Loucy (cell line): ENCODE measurements at regions not wholly inside any gene's neighbourhood (a gene's known extent, or its start where the extent isn't known, plus 50 kb on each side); places are given as distances from the start of the nearest gene placed in this dataset.

Source experiments
- H2AFZ ChIP-seq: fragments of 200-600 bp; sonication (generic); 2 replicates; pipeline ENCODE4 v1.6.0; 2016; ENCODE audit warnings: antibody characterized with exemption, mild to moderate bottlenecking, low read length, moderate library complexity
- H3F3A ChIP-seq: fragments of 200-600 bp; 2 replicates; pipeline ENCODE4 v1.6.0; 2016; ENCODE audit warnings: antibody characterized with exemption, low read depth, mild to moderate bottlenecking
- H3K27me3 ChIP-seq: fragments of 200-600 bp; sonication (generic); 2 replicates; pipeline ENCODE4 v1.6.1; 2014; ENCODE audit warnings: low read length, mild to moderate bottlenecking; ENCODE audit not compliant: insufficient read depth, poor library complexity, severe bottlenecking
- H3K36me3 ChIP-seq: fragments of 200-600 bp; sonication (generic); 2 replicates; pipeline ENCODE4 v1.6.1; 2016; ENCODE audit warnings: low read length; ENCODE audit not compliant: insufficient read depth
- H3K4me1 ChIP-seq: fragments of 200-600 bp; sonication (generic); 2 replicates; pipeline ENCODE4 v1.5.1; 2014; ENCODE audit warnings: low read length, mild to moderate bottlenecking; ENCODE audit not compliant: insufficient read depth, poor library complexity, severe bottlenecking
- H3K4me2 ChIP-seq: fragments of 200-600 bp; sonication (generic); 2 replicates; pipeline ENCODE4 v1.6.0; 2014; ENCODE audit warnings: antibody characterized with exemption, low read length, low read depth, mild to moderate bottlenecking; ENCODE audit not compliant: poor library complexity, severe bottlenecking
- H3K4me3 ChIP-seq: fragments of 200-600 bp; sonication (generic); 2 replicates; pipeline ENCODE4 v1.5.1; 2014; ENCODE audit warnings: low read length, mild to moderate bottlenecking, mixed read lengths; ENCODE audit not compliant: poor library complexity, severe bottlenecking
- H3K79me2 ChIP-seq: fragments of 200-600 bp; sonication (generic); 2 replicates; pipeline ENCODE4 v1.6.1; 2014; ENCODE audit warnings: low read length; ENCODE audit not compliant: insufficient read depth
- H3K9ac ChIP-seq: fragments of 200-600 bp; sonication (generic); 2 replicates; pipeline ENCODE4 v1.6.0; 2014; ENCODE audit warnings: mild to moderate bottlenecking, low read depth, low read length, moderate library complexity; ENCODE audit not compliant: poor library complexity, severe bottlenecking
- H3K9me2 ChIP-seq: fragments of 200-600 bp; sonication (generic); replicated peaks from 2 replicates; pipeline ENCODE4 v1.6.1; 2016; ENCODE audit warnings: low read depth, low read length, mixed read lengths
- H3K9me3 ChIP-seq: fragments of 200-600 bp; sonication (generic); 2 replicates; pipeline ENCODE4 v1.6.1; 2014; ENCODE audit warnings: mild to moderate bottlenecking, antibody characterized with exemption, low read length, low read depth; ENCODE audit not compliant: insufficient read depth
- H4K20me1 ChIP-seq: fragments of 200-600 bp; sonication (generic); 2 replicates; pipeline ENCODE4 v1.6.0; 2014; ENCODE audit warnings: antibody characterized with exemption, low read length, mild to moderate bottlenecking; ENCODE audit not compliant: insufficient read depth, poor library complexity, severe bottlenecking
- CTCF ChIP-seq: fragments of 200-600 bp; sonication (generic); conservative IDR thresholded peaks from 2 replicates; pipeline ENCODE4 v1.5.1; 2014; ENCODE audit warnings: mild to moderate bottlenecking, antibody characterized with exemption, low read length
- EZH2phosphoT487 ChIP-seq: fragments of 200-600 bp; IDR thresholded peaks from 2 replicates; pipeline ENCODE4 v1.6.1; 2018; ENCODE audit warnings: antibody characterized with exemption, mild to moderate bottlenecking, moderate library complexity, borderline replicate concordance

GRCh38 chr12:58028294-58028693, 86.9 kb downstream of the ATP23 start:
- H3F3A ChIP-seq, result no peaks in the 10 kb centered on the region

GRCh38 chr12:58029260-58029659, 87.9 kb downstream of the ATP23 start:
- H2AFZ ChIP-seq, result no peak overlapping the region
- peaks cover 3% of the 10 kb centered on the region; the same call in 1 of the 2 replicates for H3K9me3 ChIP-seq
- no peak overlapping the region for H3K4me2 ChIP-seq
- no peak overlapping the region for H3K9ac ChIP-seq
- no peak overlapping the region for H3K4me3 ChIP-seq
- TF ChIP-seq CTCF (no peak), EZH2phosphoT487 (no peak)
- no peaks in the 10 kb centered on the region for H3K36me3 ChIP-seq
- H3K27me3 ChIP-seq, result no peaks in the 10 kb centered on the region
- H3F3A ChIP-seq, result no peaks in the 10 kb centered on the region
- no peaks in the 10 kb centered on the region for H3K9me2 ChIP-seq
- H3K4me1 ChIP-seq, result no peaks in the 10 kb centered on the region
- H3K79me2 ChIP-seq, result no peaks in the 10 kb centered on the region
- no peaks in the 10 kb centered on the region for H4K20me1 ChIP-seq

More at GRCh38 chr12:58028294-58028693, 86.9 kb downstream of the ATP23 start:
- no peak overlapping the region for H3K4me3 ChIP-seq
- H3K4me1 ChIP-seq, result no peaks in the 10 kb centered on the region
- peaks cover 3% of the 10 kb centered on the region; the same call in 1 of the 2 replicates for H3K9me3 ChIP-seq
- H3K79me2 ChIP-seq, result no peaks in the 10 kb centered on the region
- H3K4me2 ChIP-seq, result no peak overlapping the region
- no peak for TF ChIP-seq CTCF
- no peak for TF ChIP-seq EZH2phosphoT487
- no peaks in the 10 kb centered on the region for H3K9me2 ChIP-seq
- H4K20me1 ChIP-seq, result no peaks in the 10 kb centered on the region
- H3K27me3 ChIP-seq, result no peaks in the 10 kb centered on the region
- no peaks in the 10 kb centered on the region for H3K36me3 ChIP-seq
- no peak overlapping the region for H3K9ac ChIP-seq
- no peak overlapping the region for H2AFZ ChIP-seq

DNA sequence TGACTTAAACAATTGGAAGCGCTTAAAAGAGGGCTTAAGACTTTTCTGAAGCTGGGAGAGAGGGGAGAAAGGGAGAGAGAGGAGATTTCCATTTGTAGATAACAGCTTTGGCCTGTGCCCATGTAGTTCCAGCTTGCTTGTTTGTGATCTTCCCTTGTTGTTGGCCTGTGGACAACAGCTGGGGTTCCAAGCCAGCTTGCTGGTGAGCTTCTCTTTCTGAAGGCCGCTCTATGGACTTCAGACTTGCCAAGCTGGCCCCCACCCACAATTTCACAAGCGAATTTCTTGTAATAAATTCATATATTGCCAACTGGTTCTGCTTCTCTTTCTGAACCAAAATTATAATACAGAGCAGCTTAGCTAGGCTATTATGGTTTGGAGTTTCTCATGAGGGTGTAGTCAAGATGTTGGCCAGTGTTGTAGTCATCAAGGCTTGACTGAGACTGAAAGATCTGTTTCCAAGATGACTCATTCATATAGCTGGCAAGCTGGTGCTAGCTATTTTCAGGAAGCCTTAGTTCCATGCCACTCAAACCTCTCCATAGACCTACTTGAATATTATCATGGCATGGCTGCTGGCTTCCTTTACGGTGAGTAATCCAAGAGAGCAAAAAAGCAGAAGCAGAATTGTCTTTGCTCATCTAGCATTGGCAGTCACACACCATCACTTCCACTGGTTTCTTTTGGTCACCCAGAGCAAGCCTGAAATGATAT, 89.4 kb downstream of the ATP23 start:
- no peaks in the 10 kb centered on the region for H4K20me1 ChIP-seq
- H3K9ac ChIP-seq, result no peak overlapping the region
- no peaks in the 10 kb centered on the region for H3K4me1 ChIP-seq
- H3K27me3 ChIP-seq, result no peaks in the 10 kb centered on the region
- H3F3A ChIP-seq, result no peaks in the 10 kb centered on the region
- H3K9me2 ChIP-seq, result no peaks in the 10 kb centered on the region
- no peak overlapping the region for H2AFZ ChIP-seq
- no peak overlapping the region for H3K4me2 ChIP-seq
- H3K79me2 ChIP-seq, result no peaks in the 10 kb centered on the region
- TF ChIP-seq CTCF, result no peak
- TF ChIP-seq EZH2phosphoT487, result no peak
- H3K4me3 ChIP-seq, result no peak overlapping the region
- H3K9me3 ChIP-seq, result no peaks in the 10 kb centered on the region
- no peaks in the 10 kb centered on the region for H3K36me3 ChIP-seq
